Right cardiac atrium (tissue), 5 donors: ENCODE measurements at regions not wholly inside any gene's neighbourhood (a gene's known extent, or its start where the extent isn't known, plus 50 kb on each side); places are given as distances from the start of the nearest gene placed in this dataset.
"Not testable (repeated sequence)": the region's sequence is repeated elsewhere in the genome, so short reads cannot be mapped to it uniquely, and the experiment has no call there.

Experiments used
- ATAC-seq, 2 donors: fragments of 200-7000 bp; cut with Tn5 transposase; one replicate each; pipeline versions ENCODE4 v1.8.0 to v1.9.1; 2020; ENCODE audit warnings: moderate library complexity in 2 of 2, mild to moderate bottlenecking in 1 of 2
- DNase-seq, 3 donors: peaks; one replicate each; pipeline ENCODE4 v3.0.0-alpha.2; 2020
- H3K27ac ChIP-seq: one replicate; pipeline ENCODE4 v1.5.1; 2013; ENCODE audit warnings: mild to moderate bottlenecking, low read length, control low read depth, moderate library complexity
- H3K27me3 ChIP-seq: one replicate; pipeline ENCODE4 v1.6.1; 2013; ENCODE audit not compliant: control insufficient read depth, insufficient read depth
- H3K4me1 ChIP-seq: one replicate; pipeline ENCODE4 v1.6.1; 2013; ENCODE audit warnings: low read length; ENCODE audit not compliant: control insufficient read depth, insufficient read depth
- H3K4me3 ChIP-seq: one replicate; pipeline ENCODE4 v1.5.1; 2013; ENCODE audit warnings: low read length, control low read depth
- H3K9me3 ChIP-seq: one replicate; pipeline ENCODE4 v1.6.1; 2013; ENCODE audit warnings: low read length; ENCODE audit not compliant: control insufficient read depth
- WGBS: extraction: QIAGEN DNeasy Blood & Tissue Kit; methylation state at CpG from one replicate; pipeline ENCODE4 v1.1.7; 2013; 5-methylcytosine and 5-hydroxymethylcytosine counted together
- intact Hi-C, 4 donors: fragments of 100-400 bp; cut with DNase I; formaldehyde crosslinking; loops; one replicate each; pipeline versions ENCODE4 v1.11.0 to v1.14.0; 2022 to 2023
- donor health status: healthy with polysubstance abuse.
- donor health status: DM: no; HTN: yes; CAD: no.
- donor health status: DM: no; HTN: no; CAD: no.
- donor health status: DM: no; HTN: yes; CAD: no; lungs with severe emphysema.
- donor health status: DM: yes; HTN: yes; CAD: no.

DNA sequence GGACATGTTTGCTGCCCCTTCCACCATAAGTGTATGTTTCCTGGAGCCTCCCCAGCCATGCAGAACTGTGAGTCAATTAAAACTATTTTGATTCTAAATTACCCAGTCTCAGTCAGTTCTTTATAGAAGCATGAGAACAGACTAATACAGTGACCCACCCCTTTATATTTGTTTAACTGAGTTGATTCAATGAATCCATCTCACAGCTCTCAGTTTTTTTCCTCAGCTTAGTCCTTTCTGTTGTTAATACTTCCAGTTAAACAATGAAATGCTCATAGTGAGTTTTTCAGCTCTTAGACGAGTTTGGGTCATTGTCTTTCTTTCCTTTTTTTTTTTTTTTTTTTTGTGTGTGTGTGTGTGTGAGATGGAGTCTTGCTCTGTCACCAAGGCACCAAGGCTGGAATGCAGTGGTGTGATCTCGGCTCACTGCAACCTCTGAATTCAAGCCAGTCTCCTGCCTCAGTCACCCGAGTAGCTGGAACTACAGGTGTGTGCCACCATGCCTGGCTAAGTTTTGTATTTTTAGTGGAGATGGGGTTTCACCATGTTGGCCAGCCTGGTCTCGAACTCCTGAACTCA is 627.4 kb downstream of the SPATA31A7 start:
- H3K4me3 ChIP-seq, H3K27me3 ChIP-seq, DNase-seq, ATAC-seq, H3K9me3 ChIP-seq, intact Hi-C loops, H3K4me1 ChIP-seq, H3K27ac ChIP-seq: not testable (repeated sequence)
- WGBS = no CpG with 5 or more reads among the region's 4 CpGs

DNA sequence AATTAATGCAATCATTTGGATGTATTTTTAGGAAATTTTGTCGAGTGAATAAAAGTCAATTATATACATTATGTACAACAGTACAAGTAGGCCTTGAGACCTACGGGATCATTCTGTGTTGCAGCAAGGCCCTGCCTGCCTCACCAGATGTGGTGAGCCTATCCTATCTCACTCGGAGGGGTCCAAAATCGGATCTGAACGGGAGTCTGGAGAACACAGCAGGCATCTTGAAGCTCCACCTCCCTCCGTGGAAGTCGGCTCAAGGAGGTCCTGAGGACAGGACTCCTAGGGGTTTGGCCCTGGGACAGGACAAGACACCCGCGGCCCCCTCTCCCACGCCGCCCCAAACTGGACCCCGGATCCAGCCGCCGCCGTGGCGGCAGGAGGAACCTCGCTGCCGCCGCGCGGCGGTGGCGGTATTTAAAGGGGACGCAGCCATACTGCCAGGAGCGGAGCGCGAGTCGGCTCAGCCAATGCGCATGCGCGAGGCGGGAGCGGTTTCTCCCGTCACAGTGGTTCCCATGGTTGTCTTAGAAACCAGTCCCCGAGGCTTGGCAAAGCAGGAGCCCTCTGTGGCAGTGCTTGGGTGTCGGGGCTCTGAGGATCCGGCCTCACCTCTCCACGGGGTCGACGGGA is 663.9 kb downstream of the SPATA31A7 start:
- H3K27me3 ChIP-seq, intact Hi-C loops, H3K27ac ChIP-seq, H3K9me3 ChIP-seq, H3K4me1 ChIP-seq, H3K4me3 ChIP-seq: not testable (repeated sequence)
- peak; percentile 84 to 85 for ATAC-seq
- WGBS = 0% methylated on average over 13 of the region's 40 CpGs
- peak; percentile 83 to 97 (median 94) for DNase-seq

DNA sequence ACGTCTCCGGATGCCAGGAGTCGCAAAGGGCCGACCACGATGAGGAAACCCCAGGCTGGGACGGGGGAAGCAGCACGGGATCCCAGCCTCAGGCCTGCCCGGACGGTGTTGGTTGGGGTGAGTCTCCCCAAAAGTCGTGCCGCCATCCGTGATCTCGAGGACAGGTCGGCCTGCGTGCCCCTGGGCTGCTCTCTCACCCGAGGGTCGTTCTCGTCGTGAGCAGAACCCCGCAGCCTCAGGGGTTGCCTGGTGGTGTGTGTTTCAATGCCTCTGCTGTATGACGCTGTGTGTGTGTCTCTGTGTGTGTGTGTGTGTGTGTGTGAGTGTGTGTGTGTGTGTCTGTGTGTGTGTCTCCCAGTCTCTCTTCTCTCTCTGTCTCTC is 664.4 kb downstream of the SPATA31A7 start:
- intact Hi-C loops, H3K27ac ChIP-seq, H3K27me3 ChIP-seq, H3K4me3 ChIP-seq, H3K4me1 ChIP-seq, H3K9me3 ChIP-seq, ATAC-seq: not testable (repeated sequence)
- WGBS = 23% methylated on average over 6 of the region's 21 CpGs
- peak in 2 of 3 donors; percentile 18 to 49 for DNase-seq

DNA sequence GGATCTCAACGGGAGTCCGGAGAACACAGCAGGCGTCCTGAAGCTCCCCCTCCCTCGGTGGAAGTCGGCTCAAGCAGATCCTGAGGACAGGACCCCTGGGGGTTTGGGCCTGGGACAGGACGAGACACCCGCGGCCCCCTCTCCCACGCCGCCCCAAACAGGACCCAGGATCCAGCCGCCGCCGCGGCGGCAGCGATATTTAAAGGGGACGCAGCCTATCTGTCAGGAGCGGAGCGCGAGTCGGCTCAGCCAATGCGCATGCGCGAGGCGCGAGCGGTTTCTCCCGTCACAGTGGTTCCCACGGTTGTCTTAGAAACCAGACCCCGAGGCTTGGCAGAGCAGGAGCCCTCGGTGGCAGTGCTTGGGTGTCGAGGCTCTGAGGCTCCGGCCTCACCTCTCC is 666.4 kb downstream of the SPATA31A7 start:
- H3K9me3 ChIP-seq, H3K4me1 ChIP-seq, H3K27me3 ChIP-seq, H3K27ac ChIP-seq, intact Hi-C loops, H3K4me3 ChIP-seq, DNase-seq: not testable (repeated sequence)
- WGBS = no CpG with 5 or more reads among the region's 33 CpGs
- peak; percentile 90 to 96 for ATAC-seq

DNA sequence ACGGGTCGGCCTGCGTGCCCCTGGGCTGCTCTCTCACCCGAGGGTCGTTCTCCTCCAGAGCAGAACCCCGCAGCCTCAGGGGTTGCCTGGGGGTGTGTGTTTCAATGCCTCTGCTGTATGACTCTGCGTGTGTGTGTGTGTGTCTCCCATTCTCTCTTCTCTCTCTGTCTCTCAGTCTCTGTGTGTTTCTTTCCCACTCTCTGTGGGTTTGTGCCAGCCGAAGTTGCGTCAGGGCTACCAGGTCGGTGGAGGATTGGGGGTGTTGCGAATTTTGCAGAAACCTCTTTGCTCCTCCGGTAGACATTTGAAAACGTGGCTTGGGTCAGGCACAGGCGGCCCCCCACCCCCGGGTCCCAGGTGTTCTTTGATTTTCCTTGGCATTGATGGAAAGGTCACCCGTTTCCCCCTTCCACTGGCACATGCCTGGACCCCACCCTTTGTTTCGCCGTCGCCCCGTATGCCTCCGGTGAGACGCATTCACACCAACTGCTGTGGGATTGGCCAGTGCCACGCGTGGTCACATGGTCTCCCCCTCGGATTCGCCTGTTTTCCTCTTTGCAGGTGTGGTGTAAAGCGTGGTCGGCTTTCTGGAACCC is 667.1 kb downstream of the SPATA31A7 start:
- H3K4me3 ChIP-seq, H3K27ac ChIP-seq, ATAC-seq, H3K4me1 ChIP-seq, intact Hi-C loops, H3K9me3 ChIP-seq, H3K27me3 ChIP-seq: not testable (repeated sequence)
- WGBS = 36% methylated on average over 4 of the region's 28 CpGs
- peak in 2 of 3 donors; percentile 19 to 22 for DNase-seq

- H3K9me3 ChIP-seq, H3K27ac ChIP-seq, H3K27me3 ChIP-seq, intact Hi-C loops, DNase-seq, H3K4me3 ChIP-seq, H3K4me1 ChIP-seq: not testable (repeated sequence)
- no CpG with 5 or more reads among the region's 42 CpGs for WGBS
- peak; percentile 92 to 94 for ATAC-seq
These were observed 668.0 kb downstream of the SPATA31A7 start for GRCh38 chr9:61857709-61858351.

- H3K9me3 ChIP-seq, H3K27ac ChIP-seq, H3K27me3 ChIP-seq, intact Hi-C loops, H3K4me1 ChIP-seq, H3K4me3 ChIP-seq: not testable (repeated sequence)
- ATAC-seq = peak; percentile 74 to 78
- 9% methylated on average over 11 of the region's 29 CpGs for WGBS
- DNase-seq = peak; percentile 86 to 95 (median 92)
These were observed 672.7 kb downstream of the SPATA31A7 start for GRCh38 chr9:61862431-61862971.

- ATAC-seq, intact Hi-C loops, H3K4me3 ChIP-seq, H3K4me1 ChIP-seq, H3K27ac ChIP-seq, H3K27me3 ChIP-seq, H3K9me3 ChIP-seq: not testable (repeated sequence)
- DNase-seq = peak in 2 of 3 donors; percentile 3 to 4
- 89% methylated on average over 4 of the region's 7 CpGs for WGBS
These were observed 674.6 kb downstream of the SPATA31A7 start for GRCh38 chr9:61864463-61864862.

DNA sequence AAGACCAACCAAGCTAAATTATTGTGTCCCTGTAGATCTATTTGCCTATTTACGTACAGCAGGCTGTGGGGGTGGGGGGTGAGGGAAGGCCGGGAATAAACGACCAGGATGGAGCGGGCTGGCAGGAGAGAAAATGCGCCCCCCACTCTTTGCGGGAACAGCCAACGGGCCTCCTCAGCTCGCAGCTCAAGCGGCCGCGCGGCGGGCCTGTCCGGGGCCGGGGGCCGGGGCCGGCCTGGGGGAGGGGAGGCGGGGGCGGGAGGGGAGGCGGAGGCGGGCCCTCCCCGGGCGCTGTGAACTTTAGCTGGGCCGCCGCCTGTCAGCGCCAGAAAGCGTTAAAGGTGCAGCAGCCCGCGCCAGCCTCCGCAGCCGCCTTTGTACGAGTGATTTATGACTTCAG is 679.1 kb downstream of the SPATA31A7 start:
- H3K9me3 ChIP-seq, intact Hi-C loops, H3K4me1 ChIP-seq, ATAC-seq, DNase-seq, H3K27me3 ChIP-seq, H3K27ac ChIP-seq, H3K4me3 ChIP-seq: not testable (repeated sequence)
- WGBS = no CpG with 5 or more reads among the region's 32 CpGs

DNA sequence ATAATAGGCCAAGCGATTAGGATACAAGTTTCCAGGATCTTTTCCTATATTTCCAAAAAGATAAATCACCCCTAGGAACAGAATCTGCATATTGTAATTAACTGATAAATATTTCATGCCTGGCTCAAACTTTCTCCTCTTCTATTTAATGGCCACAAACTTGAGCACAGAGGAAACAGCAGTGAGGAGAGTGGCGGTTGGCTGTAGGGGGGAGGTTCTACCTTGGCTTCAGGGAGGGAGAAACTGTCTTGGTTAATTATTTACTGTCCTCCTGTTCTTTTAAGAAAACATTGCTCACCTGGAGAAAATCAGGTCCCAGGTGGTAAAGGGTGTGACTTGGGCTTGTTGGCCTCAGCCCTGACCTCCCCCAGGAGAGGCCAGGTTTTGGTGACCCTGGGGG is 682.5 kb downstream of the SPATA31A7 start:
- intact Hi-C loops, H3K27ac ChIP-seq, H3K27me3 ChIP-seq, H3K4me1 ChIP-seq, ATAC-seq, H3K9me3 ChIP-seq, H3K4me3 ChIP-seq, DNase-seq: not testable (repeated sequence)
- WGBS = 97% methylated on average over 1 of the region's 2 CpGs
